UCSD-AML1 (cell line): ENCODE measurements at regions not wholly inside any gene's neighbourhood (a gene's known extent, or its start where the extent isn't known, plus 50 kb on each side); places are given as distances from the start of the nearest gene placed in this dataset.
A peak's percentile ranks its signal among the peaks of the same experiment; 100 is the strongest.

ENCODE experiments used
- DNase-seq: peaks from one replicate; lab custom pipeline; 2025; ENCODE audit not compliant: unreplicated experiment; lab: John Stamatoyannopoulos, UW

- no peak for DNase-seq
These were observed 52.5 kb downstream of the KCNF1 start for GRCh38 chr2:10964052-10964790.

- no peak for DNase-seq
These were observed 53.6 kb downstream of the KCNF1 start for GRCh38 chr2:10965241-10965843.

- DNase-seq = no peak
These were observed 54.3 kb downstream of the KCNF1 start for GRCh38 chr2:10966056-10966455.

GRCh38 chr2:10966741-10967140 is 55.0 kb downstream of the KCNF1 start:
- no peak for DNase-seq

- no peak for DNase-seq
These were observed 56.4 kb downstream of the KCNF1 start for GRCh38 chr2:10968176-10968575.

GRCh38 chr2:10970666-10971065 is 58.9 kb downstream of the KCNF1 start:
- DNase-seq = no peak

GRCh38 chr2:10971161-10971887 is 59.6 kb downstream of the KCNF1 start:
- DNase-seq = no peak

GRCh38 chr2:10971888-10972260 is 60.1 kb downstream of the KCNF1 start:
- no peak for DNase-seq

- DNase-seq = no peak
These were observed 61.1 kb downstream of the KCNF1 start for GRCh38 chr2:10972683-10973433.

GRCh38 chr2:10973766-10974165 is 62.0 kb downstream of the KCNF1 start:
- no peak for DNase-seq

- DNase-seq = peak; percentile 31
These were observed 65.3 kb downstream of the KCNF1 start for GRCh38 chr2:10977003-10977402.

GRCh38 chr2:10977621-10978020 is 65.9 kb downstream of the KCNF1 start:
- no peak for DNase-seq

- no peak for DNase-seq
These were observed 66.4 kb downstream of the KCNF1 start for GRCh38 chr2:10978090-10978670.

- DNase-seq = no peak
These were observed 68.3 kb downstream of the KCNF1 start for GRCh38 chr2:10980071-10980470.

GRCh38 chr2:10980886-10981425 is 69.2 kb downstream of the KCNF1 start:
- DNase-seq = no peak

- DNase-seq = no peak
These were observed 69.7 kb downstream of the KCNF1 start for GRCh38 chr2:10981451-10981850.

- DNase-seq = no peak
These were observed 70.3 kb downstream of the KCNF1 start for GRCh38 chr2:10981941-10982431.

- no peak for DNase-seq
These were observed 71.4 kb downstream of the KCNF1 start for GRCh38 chr2:10982931-10983701.

- no peak for DNase-seq
These were observed 72.0 kb downstream of the KCNF1 start for GRCh38 chr2:10983711-10984110.
